ENCODE measurements at regions not wholly inside any gene's neighbourhood (a gene's known extent, or its start where the extent isn't known, plus 50 kb on each side); places are given as distances from the start of the nearest gene placed in this dataset.
A peak's percentile ranks its signal among the peaks of the same experiment; 100 is the strongest.
"Not testable (repeated sequence)": the region's sequence is repeated elsewhere in the genome, so short reads cannot be mapped to it uniquely, and the experiment has no call there.

- DNase-seq (ENCODE audit: low read depth in 2 of 2): no peak
Measured at GRCh38 chr7:92915348-92915747, 79.0 kb upstream of the CDK6 start.

- DNase-seq (ENCODE audit: low read depth in 2 of 2): no peak
Measured at GRCh38 chr7:92914645-92915044, 78.3 kb upstream of the CDK6 start.

GRCh38 chr7:92913849-92914248 lies 77.5 kb upstream of the CDK6 start:
- DNase-seq (ENCODE audit: low read depth in 2 of 2): no peak

GRCh38 chr7:92910976-92911375 lies 74.6 kb upstream of the CDK6 start:
- DNase-seq (ENCODE audit: low read depth in 2 of 2): no peak

GRCh38 chr7:92909686-92910475 lies 73.5 kb upstream of the CDK6 start:
- no peak for DNase-seq (ENCODE audit: low read depth in 2 of 2)

GRCh38 chr7:92904244-92905131 lies 68.1 kb upstream of the CDK6 start:
- DNase-seq (ENCODE audit: low read depth in 2 of 2): peak; percentile 69 to 85

- DNase-seq (ENCODE audit: low read depth in 2 of 2): no peak
Measured at GRCh38 chr7:92898798-92899197, 62.4 kb upstream of the CDK6 start.

- DNase-seq (ENCODE audit: low read depth in 2 of 2): not testable (repeated sequence)
Measured at GRCh38 chr7:92894857-92895256, 58.5 kb upstream of the CDK6 start.

GRCh38 chr7:92889081-92889480 lies 52.7 kb upstream of the CDK6 start:
- no peak for DNase-seq (ENCODE audit: low read depth in 2 of 2)
